ENCODE measurements at regions not wholly inside any gene's neighbourhood (a gene's known extent, or its start where the extent isn't known, plus 50 kb on each side); places are given as distances from the start of the nearest gene placed in this dataset.

- Histone ChIP-seq H3F3A (ENCODE audit: insufficient read depth, low read depth) (peaks cover 10% of the 10 kb centered on the region; the same call in 1 of the 2 replicates), H4K20me1 (ENCODE audit: insufficient read depth) (no peaks in the 10 kb centered on the region), H3K4me2 (no peak overlapping the region), H3K27ac (no peak overlapping the region), H3K27me3 (ENCODE audit: insufficient read depth, low read depth) (no peaks in the 10 kb centered on the region), H3K9me2 (ENCODE audit: insufficient read depth) (no peaks in the 10 kb centered on the region), H3K79me2 (ENCODE audit: low read depth) (no peaks in the 10 kb centered on the region), H3K36me3 (ENCODE audit: low read depth) (no peaks in the 10 kb centered on the region), H3K9me3 (ENCODE audit: insufficient read depth, low read depth) (no peaks in the 10 kb centered on the region), H2AFZ (no peak overlapping the region), H3K4me3 (no peak overlapping the region), H3K4me1 (replicated peaks; ENCODE audit: insufficient read depth) (peaks cover 17% of the 10 kb centered on the region)
- POLR2A ChIA-PET (ENCODE audit: unreplicated experiment) = no interaction called here
- no TSS peak for BruUV-seq (replicated peaks)
- DNase-seq = no peak
- intact Hi-C loops (cut with micrococcal nuclease; ENCODE audit: unreplicated experiment) = no loop called here
- CTCF ChIA-PET = no interaction called here
- no peak for TF ChIP-seq CTCF (conservative IDR thresholded peaks at IDR 0.05)
- TF ChIP-seq EZH2 (IDR thresholded peaks at IDR 0.05; ENCODE audit: low read depth) = no peak
These were observed 390.7 kb upstream of the CTSO start for GRCh38 chr4:156344397-156344796.

GRCh38 chr4:156336511-156336910, 382.8 kb upstream of the CTSO start:
- H2AFZ ChIP-seq = no peak overlapping the region
- H3K36me3 ChIP-seq (ENCODE audit: low read depth) = no peaks in the 10 kb centered on the region
- H4K20me1 ChIP-seq (ENCODE audit: insufficient read depth) = no peaks in the 10 kb centered on the region
- no peak overlapping the region for H3K27ac ChIP-seq
- no peaks in the 10 kb centered on the region for H3K27me3 ChIP-seq (ENCODE audit: insufficient read depth, low read depth)
- BruUV-seq (replicated peaks) = no TSS peak
- no peaks in the 10 kb centered on the region for H3K4me1 ChIP-seq (replicated peaks; ENCODE audit: insufficient read depth)
- ChIA-PET POLR2A (ENCODE audit: unreplicated experiment) (interaction anchor here (0.6 kb wide), 1 partner anchor 16 kb away, joined by 4 read pairs; no protein-coding TSS in a partner anchor), CTCF (no interaction called here)
- DNase-seq = no peak
- H3K9me3 ChIP-seq (ENCODE audit: insufficient read depth, low read depth) = no peaks in the 10 kb centered on the region
- no peak overlapping the region for H3K4me2 ChIP-seq
- TF ChIP-seq CTCF (conservative IDR thresholded peaks at IDR 0.05) (no peak), EZH2 (IDR thresholded peaks at IDR 0.05; ENCODE audit: low read depth) (no peak)
- no peak overlapping the region for H3K4me3 ChIP-seq
- H3K9me2 ChIP-seq (ENCODE audit: insufficient read depth) = no peaks in the 10 kb centered on the region
- intact Hi-C loops (cut with micrococcal nuclease; ENCODE audit: unreplicated experiment) = no loop called here
- H3F3A ChIP-seq (ENCODE audit: insufficient read depth, low read depth) = no peaks in the 10 kb centered on the region
- no peaks in the 10 kb centered on the region for H3K79me2 ChIP-seq (ENCODE audit: low read depth)

GRCh38 chr4:156335721-156336120, 382.1 kb upstream of the CTSO start:
- H3K27ac ChIP-seq = no peak overlapping the region
- H3K9me3 ChIP-seq (ENCODE audit: insufficient read depth, low read depth) = no peaks in the 10 kb centered on the region
- H3K4me2 ChIP-seq = no peak overlapping the region
- DNase-seq = no peak
- H3K4me3 ChIP-seq = no peak overlapping the region
- no peaks in the 10 kb centered on the region for H4K20me1 ChIP-seq (ENCODE audit: insufficient read depth)
- no peak overlapping the region for H2AFZ ChIP-seq
- CTCF ChIA-PET = no interaction called here
- no peak for TF ChIP-seq EZH2 (IDR thresholded peaks at IDR 0.05; ENCODE audit: low read depth)
- TF ChIP-seq CTCF (conservative IDR thresholded peaks at IDR 0.05) = no peak
- no peaks in the 10 kb centered on the region for H3K9me2 ChIP-seq (ENCODE audit: insufficient read depth)
- no peaks in the 10 kb centered on the region for H3K36me3 ChIP-seq (ENCODE audit: low read depth)
- H3K4me1 ChIP-seq (replicated peaks; ENCODE audit: insufficient read depth) = no peaks in the 10 kb centered on the region
- POLR2A ChIA-PET (ENCODE audit: unreplicated experiment) = no interaction called here
- no TSS peak for BruUV-seq (replicated peaks)
- intact Hi-C loops (cut with micrococcal nuclease; ENCODE audit: unreplicated experiment) = no loop called here
- no peaks in the 10 kb centered on the region for H3K27me3 ChIP-seq (ENCODE audit: insufficient read depth, low read depth)
- H3F3A ChIP-seq (ENCODE audit: insufficient read depth, low read depth) = no peaks in the 10 kb centered on the region
- no peaks in the 10 kb centered on the region for H3K79me2 ChIP-seq (ENCODE audit: low read depth)
